GM20431 (cell line): ENCODE measurements at regions not wholly inside any gene's neighbourhood (a gene's known extent, or its start where the extent isn't known, plus 50 kb on each side); places are given as distances from the start of the nearest gene placed in this dataset.

Experiments used
- in situ Hi-C: fragments of 300-500 bp; cut with MseI, MboI; formaldehyde crosslinking; loops from one replicate; pipeline ENCODE4 v1.15.0; 2020; ENCODE audit warnings: low sequenced_read_pairs; ENCODE audit not compliant: unreplicated experiment

DNA sequence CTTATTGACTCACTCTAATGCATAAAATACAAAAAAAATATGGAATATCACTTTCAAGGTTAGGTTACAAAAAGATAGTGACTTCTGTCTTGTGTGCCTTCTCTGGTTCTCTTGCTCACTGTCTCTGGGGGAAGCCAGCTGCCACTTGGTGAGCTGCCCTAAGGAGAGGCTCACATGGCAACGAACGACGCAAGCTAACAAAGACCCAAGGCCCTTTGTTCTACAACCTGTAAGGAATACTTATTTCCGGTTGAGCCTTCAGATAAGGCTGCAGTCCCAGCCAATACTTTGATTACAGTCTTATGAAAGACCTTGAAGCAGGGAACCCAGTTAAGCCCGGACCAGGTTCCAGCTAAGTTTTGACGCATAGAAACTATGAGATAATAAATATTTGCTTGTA lies 242.4 kb upstream of the TBX3 start:
- in situ Hi-C loops, result no loop called here

DNA sequence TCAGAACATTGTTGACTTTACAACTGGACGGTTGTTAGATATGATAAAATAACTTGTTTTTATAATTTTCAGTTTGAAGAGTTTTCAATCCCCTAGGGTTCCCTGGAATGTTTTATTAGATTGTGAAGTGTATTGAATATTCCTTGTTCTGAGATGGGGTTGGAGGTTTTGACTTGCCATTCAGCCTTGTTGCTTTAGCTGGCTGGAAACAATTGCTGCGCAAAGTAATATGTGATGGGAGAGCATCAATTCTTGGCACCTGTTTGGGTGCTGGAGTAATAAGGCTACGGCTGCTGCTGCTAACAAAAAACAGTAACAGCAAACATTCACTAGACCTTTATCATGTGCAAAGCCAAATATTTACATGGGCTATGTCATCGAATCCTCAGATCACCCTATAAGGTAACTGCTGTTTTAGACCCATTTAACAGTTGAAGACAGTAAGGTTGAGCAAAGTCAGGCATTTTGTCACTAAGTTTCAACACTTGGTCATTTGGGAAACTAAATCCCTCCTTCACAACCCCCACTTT lies 241.0 kb upstream of the TBX3 start:
- in situ Hi-C loops, result no loop called here

DNA sequence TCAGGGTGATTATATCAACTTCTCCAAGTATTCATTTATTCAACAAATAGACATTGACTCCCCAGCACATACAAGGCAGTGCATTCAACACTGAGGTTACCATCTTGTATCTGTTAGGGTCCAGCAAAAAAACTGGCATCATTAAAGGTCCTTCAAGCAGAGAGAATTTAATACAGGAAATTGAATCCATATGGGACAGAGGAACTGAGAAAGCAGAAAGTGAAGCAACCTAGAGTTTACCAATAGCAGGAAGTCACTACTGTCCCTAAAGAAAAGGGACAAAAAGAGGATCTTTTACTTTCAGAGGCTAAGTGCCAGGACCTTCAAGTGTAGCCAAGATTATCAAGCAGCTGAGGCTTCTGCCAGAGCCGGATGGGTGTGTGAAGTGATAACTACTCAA lies 237.8 kb upstream of the TBX3 start:
- in situ Hi-C loops, result no loop called here

DNA sequence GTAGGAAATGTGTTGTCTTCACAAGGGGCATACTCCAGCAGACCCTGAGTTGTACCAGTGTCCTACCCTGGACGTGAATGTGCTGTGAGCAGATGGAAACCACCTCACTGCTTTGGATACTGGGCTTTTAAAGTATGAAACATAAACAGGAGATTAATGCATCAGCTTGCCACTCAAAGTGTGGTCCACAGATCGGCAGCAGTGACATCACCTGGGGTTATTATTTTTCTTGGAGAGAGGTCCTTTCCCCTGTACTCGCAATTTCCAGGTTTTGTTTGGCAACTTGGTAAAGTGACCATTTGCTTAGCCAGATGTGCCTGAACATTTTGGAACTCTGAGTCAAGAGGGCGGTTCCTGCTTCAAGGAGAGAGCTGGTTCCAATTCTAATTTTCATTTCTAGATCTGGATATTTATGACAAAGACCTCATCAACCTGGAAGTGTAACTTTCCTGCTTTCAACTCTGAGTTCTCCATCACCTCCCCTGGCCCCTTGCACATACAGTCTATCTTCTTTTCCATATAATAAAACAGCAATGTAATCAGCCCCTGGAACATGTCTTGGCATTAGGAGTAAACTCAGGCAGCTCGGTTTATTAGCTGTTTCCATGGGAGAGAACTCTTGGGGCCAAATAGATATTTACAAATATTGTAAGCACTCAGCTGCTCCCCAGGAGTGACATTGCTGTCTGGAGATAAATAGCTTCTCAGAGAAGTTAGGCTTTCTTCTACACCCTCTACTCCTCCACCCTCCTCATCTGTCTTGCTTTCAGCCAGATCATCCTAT lies 237.0 kb upstream of the TBX3 start:
- in situ Hi-C loops, result no loop called here

DNA sequence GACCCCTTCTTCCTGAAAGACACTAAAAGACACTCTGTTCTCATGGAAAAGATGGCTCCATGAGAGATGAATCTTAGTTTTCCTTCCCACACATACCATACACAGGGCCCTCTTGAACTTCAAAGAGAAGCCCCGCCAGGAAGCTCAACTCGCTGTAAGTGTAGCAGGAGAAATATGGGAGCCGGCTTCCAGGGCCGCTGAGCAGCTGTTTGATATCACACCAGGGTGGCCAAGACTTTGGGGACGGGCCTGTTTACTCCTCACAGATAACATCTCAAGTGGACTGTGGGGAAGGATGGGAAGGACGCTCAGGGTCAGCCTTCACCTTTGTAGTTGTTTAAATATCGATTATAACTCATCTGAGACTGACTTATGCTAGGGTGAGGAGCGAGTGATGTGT lies 235.5 kb upstream of the TBX3 start:
- in situ Hi-C loops, result no loop called here

DNA sequence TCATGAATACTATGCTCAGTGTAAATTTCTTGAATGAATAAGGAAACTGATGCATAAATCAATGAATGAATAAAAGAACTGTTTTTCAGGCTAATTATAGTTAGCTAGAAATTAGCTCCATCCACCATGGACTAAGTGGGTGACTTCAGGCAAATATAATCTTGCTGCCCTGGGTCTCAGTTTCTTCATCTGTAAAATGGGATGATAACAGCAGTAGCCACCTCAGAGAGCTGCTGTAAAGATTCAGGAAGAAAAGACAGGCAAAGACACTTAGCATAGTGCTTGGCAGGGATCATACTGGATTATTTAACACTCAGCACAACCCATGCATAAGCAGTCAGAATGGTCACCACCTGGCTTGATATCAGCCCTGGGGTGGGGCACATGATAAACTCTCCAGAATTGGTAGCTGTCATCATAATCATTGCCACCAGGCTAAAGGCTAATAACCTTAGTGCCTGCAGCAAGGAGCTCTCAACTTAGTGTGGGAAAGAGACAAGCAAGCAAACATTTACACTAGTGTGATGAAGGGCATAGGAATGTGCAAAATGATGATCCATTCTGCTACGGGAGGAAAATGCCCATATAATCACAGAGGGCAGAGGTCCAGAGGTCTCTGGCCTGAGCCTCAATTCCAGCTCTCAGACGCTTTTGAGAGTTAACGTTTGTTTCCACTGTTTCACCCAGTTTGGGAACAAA lies 234.7 kb upstream of the TBX3 start:
- in situ Hi-C loops, result no loop called here

DNA sequence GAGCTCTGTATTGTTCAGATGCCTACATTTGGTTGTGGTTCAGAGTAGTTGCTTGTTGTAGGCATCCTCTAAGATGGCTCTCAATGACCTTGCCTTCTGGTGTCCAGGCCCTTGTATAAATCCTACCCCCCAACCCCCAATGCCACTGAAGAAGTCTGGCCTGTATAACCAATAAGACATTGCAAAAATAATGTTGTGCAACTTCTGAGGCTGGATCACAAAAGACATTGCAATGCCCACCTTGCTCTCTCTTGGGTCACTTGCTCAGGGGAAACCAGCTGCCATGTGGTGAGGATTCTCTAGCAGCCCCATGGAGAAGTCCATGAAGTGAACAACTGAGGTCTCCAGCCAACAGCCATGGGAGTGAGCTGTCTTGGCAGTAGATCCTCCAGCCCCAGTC lies 234.0 kb upstream of the TBX3 start:
- in situ Hi-C loops, result no loop called here

DNA sequence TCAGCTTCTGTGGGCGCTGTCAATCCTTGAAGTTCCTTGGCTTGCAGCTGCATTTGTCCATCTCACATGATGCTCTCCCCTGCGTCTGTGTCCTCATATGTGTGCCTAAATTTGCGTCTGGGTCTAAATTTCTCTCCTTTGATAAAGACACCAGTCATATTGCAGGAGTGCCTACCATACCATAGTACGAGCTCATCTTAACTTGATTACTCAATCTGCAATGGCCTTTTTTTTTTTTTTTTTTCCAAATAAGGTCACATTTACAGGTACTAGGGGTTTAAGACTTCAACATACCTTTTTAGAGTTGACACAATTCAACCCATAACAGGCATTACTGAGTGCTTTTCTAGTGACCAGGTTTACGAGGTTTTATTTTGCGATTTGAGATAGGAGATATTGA lies 233.3 kb upstream of the TBX3 start:
- in situ Hi-C loops, result no loop called here

DNA sequence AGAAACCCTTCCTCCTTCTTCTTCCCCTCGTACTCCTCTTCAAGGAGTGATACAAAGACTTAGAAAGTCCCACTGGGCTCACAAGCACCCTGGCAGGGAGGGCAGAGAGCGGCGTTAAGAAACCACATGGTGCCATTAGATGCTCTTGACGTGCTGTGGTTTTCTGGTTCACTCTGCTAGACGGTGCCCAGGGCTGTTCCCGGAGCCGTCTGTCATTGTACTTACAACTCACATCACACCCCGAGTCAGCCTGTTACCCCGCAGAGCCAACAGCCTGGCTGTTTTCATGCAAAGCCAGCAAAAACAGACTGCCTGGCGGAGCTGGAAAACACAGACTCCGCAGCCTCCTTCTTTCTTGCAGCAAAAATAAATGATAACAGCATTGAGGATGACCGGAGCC lies 232.6 kb upstream of the TBX3 start:
- in situ Hi-C loops, result no loop called here

DNA sequence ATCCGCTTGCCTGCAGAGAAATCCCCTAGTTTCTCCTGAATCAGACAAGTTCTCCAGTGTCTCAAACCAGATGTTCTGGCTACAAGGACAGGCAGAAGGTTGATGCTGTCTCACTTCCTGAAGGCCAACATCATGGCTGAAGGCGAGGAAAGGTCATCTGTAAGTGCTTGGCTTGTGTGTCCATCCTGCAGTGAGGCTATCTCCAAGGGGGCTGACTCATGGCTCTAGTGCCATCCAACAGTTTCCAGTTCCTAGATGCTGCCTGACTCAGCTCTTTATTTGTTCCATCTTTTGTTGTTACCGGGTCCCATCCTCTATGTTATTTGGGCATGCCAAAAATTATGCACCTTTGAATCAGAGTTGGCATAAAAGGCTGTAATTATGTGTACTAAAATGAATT lies 232.1 kb upstream of the TBX3 start:
- in situ Hi-C loops, result no loop called here

DNA sequence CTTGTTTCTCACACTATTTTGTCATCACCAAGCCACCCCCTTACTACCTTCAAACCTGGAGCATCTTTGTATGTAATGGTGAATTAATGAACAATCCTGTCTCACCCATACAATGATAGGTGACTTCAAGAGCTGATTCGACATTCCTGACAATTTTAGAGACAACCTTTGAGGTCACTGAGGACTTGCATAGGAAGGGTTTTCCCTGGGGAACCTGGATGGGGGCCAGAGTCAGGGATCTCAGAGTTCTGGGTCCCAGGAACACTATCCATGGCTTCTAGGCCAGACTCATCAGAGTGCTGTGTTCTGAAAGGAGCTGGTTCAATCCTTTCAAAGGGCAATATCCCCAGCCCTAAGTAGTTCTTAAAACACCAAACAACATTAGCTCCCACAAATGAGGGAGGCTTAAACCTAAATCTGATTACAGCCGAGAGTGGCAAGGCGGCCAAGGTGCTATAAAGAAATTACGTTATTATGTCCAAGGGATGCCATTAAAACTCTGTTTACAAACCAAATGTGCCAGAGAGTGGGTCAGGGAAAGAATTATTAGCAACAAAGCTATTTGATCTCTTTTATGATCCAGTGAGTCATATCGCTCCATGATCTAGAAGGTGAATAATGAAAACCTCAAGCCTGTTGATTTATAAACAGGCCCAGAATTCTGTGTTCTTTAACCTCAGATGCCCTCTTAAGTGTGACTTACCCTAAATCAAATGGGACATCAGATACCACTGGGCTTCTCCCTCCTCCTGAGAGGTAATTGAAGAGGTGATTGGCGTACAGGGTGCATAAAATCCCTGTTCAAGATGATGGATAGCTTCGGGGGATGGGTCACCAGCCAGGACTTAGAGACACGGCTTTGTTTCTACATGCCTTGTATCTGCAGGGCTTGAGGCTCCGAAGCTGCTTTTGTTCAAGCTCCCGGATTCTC lies 230.2 kb upstream of the TBX3 start:
- in situ Hi-C loops, result no loop called here

DNA sequence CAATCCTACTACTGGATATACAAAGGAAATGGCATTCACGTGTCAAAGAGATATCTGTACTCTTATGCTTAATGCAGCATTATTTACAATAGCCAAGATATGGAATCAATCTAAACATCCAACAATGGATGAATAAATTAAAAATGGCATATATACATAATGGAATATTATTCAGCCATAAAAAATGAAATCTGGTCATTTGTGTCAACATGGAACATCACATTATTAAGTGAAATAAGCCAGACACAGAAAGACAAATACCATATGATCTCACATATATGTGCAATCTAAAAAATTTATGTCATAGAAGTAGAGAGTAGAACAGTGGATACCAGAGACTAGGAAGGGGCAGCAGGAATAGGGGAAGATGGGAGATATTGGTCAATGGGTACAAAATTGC lies 228.8 kb upstream of the TBX3 start:
- in situ Hi-C loops, result no loop called here

DNA sequence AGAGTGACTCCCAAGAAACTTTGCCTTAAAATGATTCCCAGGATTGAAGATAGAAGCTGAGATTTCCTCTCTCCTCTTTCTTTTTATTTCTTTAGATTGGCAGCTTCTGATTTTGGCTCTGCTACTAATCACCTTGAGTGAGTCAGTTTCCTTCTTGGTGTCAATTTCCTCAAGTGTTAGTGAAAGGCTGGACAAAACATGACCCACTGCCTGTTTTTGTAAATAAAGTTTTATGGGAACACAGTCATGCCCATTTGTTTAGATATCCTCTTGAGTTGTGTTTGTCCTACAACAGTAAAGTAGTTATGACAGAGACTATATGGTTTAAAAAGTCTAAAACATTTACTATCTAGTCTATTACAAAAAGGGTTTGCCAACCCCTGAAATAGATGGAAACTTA lies 227.2 kb upstream of the TBX3 start:
- in situ Hi-C loops, result no loop called here

DNA sequence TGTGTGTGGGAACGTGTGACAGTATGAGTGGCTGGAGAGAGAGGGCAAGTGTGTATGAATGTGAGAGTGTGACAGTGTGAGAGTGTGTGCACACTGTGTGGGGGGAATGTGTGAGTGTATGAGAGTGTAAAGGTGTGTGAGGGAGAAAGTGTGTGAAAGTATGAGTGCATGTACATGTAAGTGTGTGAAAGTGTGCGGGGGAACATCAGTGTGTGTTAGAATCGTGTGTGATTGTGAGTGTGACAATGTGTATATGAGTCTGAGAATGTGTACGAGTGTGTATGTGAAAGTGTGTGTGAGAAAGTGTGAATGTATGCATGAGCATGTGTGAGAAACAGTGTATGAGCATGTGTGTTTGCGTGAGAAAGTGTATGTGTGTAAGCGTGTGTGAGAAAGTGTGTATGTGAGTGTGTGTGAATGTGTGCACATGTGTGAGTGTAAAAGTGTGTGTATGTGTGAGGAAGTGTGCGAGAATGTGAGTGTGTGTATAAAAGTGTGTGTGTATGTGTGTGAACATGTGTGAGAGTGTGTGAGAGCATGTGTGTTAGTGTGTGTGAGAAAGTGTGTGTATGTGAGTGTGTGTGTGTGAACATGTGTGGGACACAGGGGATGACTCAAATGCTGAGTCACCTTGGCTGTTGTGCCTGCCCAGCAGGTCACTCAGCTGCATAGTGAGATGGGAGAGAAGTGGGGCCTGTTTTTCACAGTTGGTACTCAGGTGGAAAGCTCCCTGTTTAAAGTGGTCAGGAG lies 220.5 kb upstream of the TBX3 start:
- in situ Hi-C loops, result no loop called here

DNA sequence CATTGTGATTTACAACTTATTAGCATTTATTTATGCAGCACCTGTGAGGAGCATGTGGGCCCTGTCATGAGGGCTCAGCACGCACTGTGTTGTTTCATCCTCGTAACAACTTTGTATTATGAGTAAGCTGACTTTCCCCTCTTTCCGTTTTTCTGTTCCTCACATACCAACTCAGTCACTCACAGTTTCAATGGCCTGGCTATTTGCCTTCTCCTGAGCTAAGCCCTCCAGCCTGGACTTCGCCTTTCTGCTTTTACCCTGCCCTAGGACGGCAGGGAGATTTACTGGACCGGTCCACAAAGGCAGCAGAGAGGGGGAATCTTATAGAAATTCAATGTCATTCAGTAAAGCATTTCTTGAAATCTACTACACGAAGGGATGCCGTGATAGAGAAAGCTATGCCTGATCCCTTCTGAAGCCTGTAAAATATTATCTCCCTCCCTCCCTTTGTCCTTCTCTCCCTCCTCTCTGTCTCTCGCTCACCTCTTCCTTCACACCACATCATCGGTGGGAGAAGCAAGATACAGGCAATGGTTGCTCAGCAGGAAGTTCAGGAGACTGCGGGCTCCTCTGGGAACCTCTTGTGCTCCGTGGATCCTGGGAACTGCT lies 219.2 kb upstream of the TBX3 start:
- in situ Hi-C loops, result no loop called here

DNA sequence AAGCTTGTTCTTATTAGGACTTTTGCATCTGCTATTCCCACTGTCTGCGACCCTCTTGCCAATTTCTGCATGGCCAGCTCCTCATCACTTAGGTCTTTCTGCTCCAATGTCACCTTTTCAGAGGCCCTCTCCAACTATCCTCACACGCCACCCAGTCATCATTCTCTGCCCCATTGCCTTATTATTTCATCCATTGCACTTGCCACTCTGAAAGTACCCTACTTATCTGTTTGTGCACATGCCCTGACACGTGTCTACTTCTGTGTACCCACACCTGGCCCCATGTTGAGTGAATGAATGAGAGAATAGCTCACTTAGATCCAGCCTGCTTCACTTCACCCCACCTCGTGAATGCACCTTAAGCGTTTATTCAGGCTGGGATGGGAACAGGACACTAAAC lies 218.7 kb upstream of the TBX3 start:
- in situ Hi-C loops, result no loop called here

DNA sequence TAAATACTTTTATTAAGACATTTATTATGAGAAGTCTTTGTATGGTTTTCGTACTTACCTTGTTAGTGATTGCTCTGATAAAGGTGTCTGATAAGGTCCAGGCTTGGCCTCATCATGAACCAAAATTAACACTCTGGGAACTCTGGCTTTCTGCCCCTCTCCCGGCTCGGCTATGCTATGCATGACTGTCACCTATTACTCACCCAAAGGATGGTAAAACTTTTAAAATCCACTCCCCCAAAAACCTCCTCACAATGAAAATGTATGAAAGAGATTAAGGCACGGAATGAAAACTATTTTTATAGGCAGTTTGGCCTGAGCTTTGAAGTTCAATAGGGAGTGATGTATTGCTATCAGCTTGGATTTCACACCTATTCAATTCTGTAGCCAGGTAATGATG lies 217.3 kb upstream of the TBX3 start:
- in situ Hi-C loops, result no loop called here

DNA sequence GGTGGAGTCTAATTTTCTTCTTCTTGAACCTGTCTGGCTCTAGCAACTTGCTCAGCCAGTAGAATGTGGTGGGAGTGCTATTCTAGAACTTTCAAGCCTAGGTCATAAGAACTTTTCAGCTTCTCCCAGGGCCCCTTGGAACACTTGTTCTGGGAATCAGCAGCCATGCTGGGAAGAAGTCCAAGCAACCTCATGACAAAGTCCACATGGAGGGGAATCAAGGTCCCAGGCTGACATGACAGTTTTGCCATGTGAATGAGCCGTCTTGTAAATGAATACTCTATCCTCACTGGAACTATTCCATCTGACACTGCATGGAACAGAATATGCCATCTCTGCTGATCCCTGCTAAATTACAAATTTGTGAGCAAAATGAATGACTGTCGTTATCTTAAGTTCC lies 214.2 kb upstream of the TBX3 start:
- in situ Hi-C loops, result no loop called here

DNA sequence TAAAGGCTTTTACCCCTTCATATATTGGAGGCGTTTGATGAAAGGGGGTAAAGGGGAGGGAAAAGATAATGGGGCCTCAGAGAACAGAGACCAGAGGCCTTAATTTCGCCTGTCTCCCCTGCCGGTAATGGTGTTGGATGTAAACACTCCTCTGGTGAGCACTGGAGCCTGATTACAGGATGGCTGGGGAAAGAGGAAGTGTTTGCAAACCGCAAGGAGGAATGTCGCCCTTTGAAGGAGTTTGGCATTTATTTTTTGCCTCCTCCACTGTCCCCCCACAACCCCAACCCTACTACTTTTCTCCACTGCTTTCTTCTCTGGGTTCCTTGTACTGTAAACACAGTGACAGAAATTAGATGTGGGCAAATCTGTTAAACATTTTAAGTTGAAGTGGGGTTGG lies 211.9 kb upstream of the TBX3 start:
- in situ Hi-C loops, result no loop called here

DNA sequence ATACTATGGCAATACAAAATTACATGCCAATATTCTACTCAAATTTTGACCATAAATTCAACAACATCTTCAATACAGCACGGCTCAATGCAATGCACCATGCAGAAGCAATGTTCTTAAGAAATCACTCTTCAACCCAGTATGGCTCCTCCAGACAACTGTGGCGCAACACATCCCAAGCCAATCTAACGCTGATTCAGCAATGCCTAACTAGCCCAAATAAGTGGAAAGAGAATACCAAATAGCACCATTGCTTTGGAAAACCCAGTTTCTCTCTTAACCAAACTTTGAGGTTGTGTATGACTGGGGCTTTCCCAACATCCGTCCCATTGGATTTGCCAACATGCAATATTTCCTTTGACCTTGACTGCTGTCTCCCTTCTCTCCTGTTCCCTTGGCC lies 211.1 kb upstream of the TBX3 start:
- in situ Hi-C loops, result no loop called here
